ENCODE measurements at regions not wholly inside any gene's neighbourhood (a gene's known extent, or its start where the extent isn't known, plus 50 kb on each side); places are given as distances from the start of the nearest gene placed in this dataset.

- TF ChIP-seq ZNF235 (CRISPR knock-in tag; IDR thresholded peaks at IDR 0.05; ENCODE audit: borderline replicate concordance), result no peak
- TF ChIP-seq SMC3 (IDR thresholded peaks at IDR 0.05; ENCODE audit: low read length), result no peak
- TF ChIP-seq TEAD2 (CRISPR knock-in tag; IDR thresholded peaks at IDR 0.05), result no peak
These were observed 807.9 kb downstream of the PRELID2 start for GRCh38 chr5:145027286-145027685.

Measured in HepG2 (cell line).